ENCODE measurements at regions not wholly inside any gene's neighbourhood (a gene's known extent, or its start where the extent isn't known, plus 50 kb on each side); places are given as distances from the start of the nearest gene placed in this dataset.

GRCh38 chr5:113693701-113694100 lies 180.2 kb downstream of the YTHDC2 start:
- Histone ChIP-seq H3K4me3 (replicated peaks in 1 of 2; ENCODE audit: low read depth in 1 of 2, low read length in 2 of 2) (no peak overlapping the region), H4K20me1 (ENCODE audit: insufficient read depth) (no peaks in the 10 kb centered on the region), H3K9ac (ENCODE audit: low read length) (no peak overlapping the region), H2AFZ (ENCODE audit: low read depth, low read length, poor library complexity, severe bottlenecking) (no peak overlapping the region), H3K4me2 (ENCODE audit: low read length) (no peak overlapping the region), H3K9me2 (ENCODE audit: insufficient read depth) (no peaks in the 10 kb centered on the region), H3K36me3 (ENCODE audit: control insufficient read depth in 1 of 2, insufficient read depth in 2 of 2, low read length in 2 of 2) (no peaks in the 10 kb centered on the region), H3K79me2 (ENCODE audit: insufficient read depth, low read length) (no peaks in the 10 kb centered on the region), H3K27me3 (ENCODE audit: insufficient read depth, low read length) (peaks cover 64% of the 10 kb centered on the region), H3K9me3 (ENCODE audit: control insufficient read depth in 1 of 2, insufficient read depth in 1 of 2, low read depth in 1 of 2, low read length in 2 of 2) (no peaks in the 10 kb centered on the region), H3K27ac (ENCODE audit: low read depth, low read length) (no peak overlapping the region), H3K4me1 (ENCODE audit: control insufficient read depth in 1 of 2, insufficient read depth in 2 of 2, low read length in 2 of 2) (no peaks in the 10 kb centered on the region)
- no TSS peak for BruUV-seq (replicated peaks)
- TF ChIP-seq ZNF274 (IDR thresholded peaks at IDR 0.05; ENCODE audit: low read depth, low read length): no peak
- no peak for TF ChIP-seq ZFX (IDR thresholded peaks at IDR 0.05)
- ChIA-PET POLR2A (no interaction called here), CTCF (no interaction called here), RAD21 (ENCODE audit: low non-redundant PET in 1 of 2, low total read pairs in 2 of 2, uncharacterized antibody in 2 of 2, unreplicated experiment in 2 of 2) (no interaction called here)
- intact Hi-C loops (cut with micrococcal nuclease): no loop called here
- ATAC-seq (no peak), DNase-seq (ENCODE audit: low read depth, low spot score) (no peak)

GRCh38 chr5:113694576-113694975 lies 181.1 kb downstream of the YTHDC2 start:
- peaks cover 56% of the 10 kb centered on the region for H3K27me3 ChIP-seq (ENCODE audit: insufficient read depth, low read length)
- H4K20me1 ChIP-seq (ENCODE audit: insufficient read depth): no peaks in the 10 kb centered on the region
- H3K9me3 ChIP-seq (ENCODE audit: control insufficient read depth in 1 of 2, insufficient read depth in 1 of 2, low read depth in 1 of 2, low read length in 2 of 2): no peaks in the 10 kb centered on the region
- no peaks in the 10 kb centered on the region for H3K36me3 ChIP-seq (ENCODE audit: control insufficient read depth in 1 of 2, insufficient read depth in 2 of 2, low read length in 2 of 2)
- ChIA-PET RAD21 (ENCODE audit: low non-redundant PET in 1 of 2, low total read pairs in 2 of 2, uncharacterized antibody in 2 of 2, unreplicated experiment in 2 of 2) (no interaction called here), CTCF (no interaction called here), POLR2A (no interaction called here)
- H3K27ac ChIP-seq (ENCODE audit: low read depth, low read length): no peak overlapping the region
- H3K4me1 ChIP-seq (ENCODE audit: control insufficient read depth in 1 of 2, insufficient read depth in 2 of 2, low read length in 2 of 2): no peaks in the 10 kb centered on the region
- TF ChIP-seq RAD21 (IDR thresholded peaks at IDR 0.05; ENCODE audit: low read depth) (no peak), EZH2 (IDR thresholded peaks at IDR 0.05) (no peak), SRF (IDR thresholded peaks at IDR 0.05; ENCODE audit: low read depth) (no peak)
- intact Hi-C loops (cut with micrococcal nuclease): no loop called here
- DNase-seq (ENCODE audit: low read depth, low spot score): no peak
- H2AFZ ChIP-seq (ENCODE audit: low read depth, low read length, poor library complexity, severe bottlenecking): no peak overlapping the region
- H3K9me2 ChIP-seq (ENCODE audit: insufficient read depth): no peaks in the 10 kb centered on the region
- no peaks in the 10 kb centered on the region for H3K79me2 ChIP-seq (ENCODE audit: insufficient read depth, low read length)
- no peak overlapping the region for H3K4me2 ChIP-seq (ENCODE audit: low read length)
- H3K9ac ChIP-seq (ENCODE audit: low read length): no peak overlapping the region
- no TSS peak for BruUV-seq (replicated peaks)
- ATAC-seq: no peak
- no peak overlapping the region for H3K4me3 ChIP-seq (replicated peaks in 1 of 2; ENCODE audit: low read depth in 1 of 2, low read length in 2 of 2)

- no peak for ATAC-seq
- TF ChIP-seq POLR2A (IDR thresholded peaks at IDR 0.05; ENCODE audit: borderline replicate concordance, extremely low read depth, insufficient read depth, insufficient read length): no peak
- no peak for TF ChIP-seq ELF1 (IDR thresholded peaks at IDR 0.05; ENCODE audit: borderline replicate concordance, low read depth)
- TF ChIP-seq CEBPB (IDR thresholded peaks at IDR 0.05; ENCODE audit: low read depth): no peak
- TF ChIP-seq ATF3 (IDR thresholded peaks at IDR 0.05): no peak
- TF ChIP-seq EZH2 (IDR thresholded peaks at IDR 0.05): no peak
- no peak for TF ChIP-seq POLR2AphosphoS5 (IDR thresholded peaks at IDR 0.05; ENCODE audit: low read depth, low read length)
- no peak for TF ChIP-seq CBX3 (IDR thresholded peaks at IDR 0.05; ENCODE audit: low read depth)
- RAD21 ChIA-PET (ENCODE audit: low non-redundant PET in 1 of 2, low total read pairs in 2 of 2, uncharacterized antibody in 2 of 2, unreplicated experiment in 2 of 2): no interaction called here
These were observed 189.8 kb downstream of the YTHDC2 start for GRCh38 chr5:113703266-113703665.

More at GRCh38 chr5:113703266-113703665, 189.8 kb downstream of the YTHDC2 start:
- Histone ChIP-seq H3K4me1 (ENCODE audit: control insufficient read depth in 1 of 2, insufficient read depth in 2 of 2, low read length in 2 of 2) (no peaks in the 10 kb centered on the region), H3K36me3 (ENCODE audit: control insufficient read depth in 1 of 2, insufficient read depth in 2 of 2, low read length in 2 of 2) (no peaks in the 10 kb centered on the region), H3K9ac (ENCODE audit: low read length) (no peak overlapping the region), H3K79me2 (ENCODE audit: insufficient read depth, low read length) (no peaks in the 10 kb centered on the region), H3K4me3 (replicated peaks in 1 of 2; ENCODE audit: low read depth in 1 of 2, low read length in 2 of 2) (no peak overlapping the region), H3K9me2 (ENCODE audit: insufficient read depth) (0 out of 2 replicates have a peak, but pooled peaks cover 4% of the 10 kb centered on the region), H3K4me2 (ENCODE audit: low read length) (no peak overlapping the region), H3K27ac (ENCODE audit: low read depth, low read length) (no peak overlapping the region), H3K27me3 (ENCODE audit: insufficient read depth, low read length) (0 out of 2 replicates have a peak, but pooled peaks cover 16% of the 10 kb centered on the region), H2AFZ (ENCODE audit: low read depth, low read length, poor library complexity, severe bottlenecking) (no peak overlapping the region), H3K9me3 (ENCODE audit: control insufficient read depth in 1 of 2, insufficient read depth in 1 of 2, low read depth in 1 of 2, low read length in 2 of 2) (no peaks in the 10 kb centered on the region), H4K20me1 (ENCODE audit: insufficient read depth) (no peaks in the 10 kb centered on the region)
- CTCF ChIA-PET: no interaction called here
- BruUV-seq (replicated peaks): no TSS peak
- no peak for DNase-seq (ENCODE audit: low read depth, low spot score)
- POLR2A ChIA-PET: no interaction called here
- intact Hi-C loops (cut with micrococcal nuclease): no loop called here
